Ovary (tissue), 7 donors: ENCODE measurements at regions not wholly inside any gene's neighbourhood (a gene's known extent, or its start where the extent isn't known, plus 50 kb on each side); places are given as distances from the start of the nearest gene placed in this dataset.
"Not testable (repeated sequence)": the region's sequence is repeated elsewhere in the genome, so short reads cannot be mapped to it uniquely, and the experiment has no call there.

Experiments used
- DNase-seq, 5 donors: peaks; one replicate each; pipeline ENCODE4 v3.0.0-alpha.2; 2019 to 2020
- H3K27ac ChIP-seq, 2 donors: fragments of 200-600 bp; one replicate each; pipeline versions ENCODE4 v1.5.1 to v1.8.0; 2019 to 2022
- H3K27me3 ChIP-seq: fragments of 200-600 bp; one replicate; pipeline ENCODE4 v1.8.0; 2022
- H3K36me3 ChIP-seq: fragments of 200-600 bp; sonication (generic); one replicate; pipeline ENCODE4 v1.5.1; 2019
- H3K4me1 ChIP-seq: one replicate; pipeline ENCODE4 v1.8.1; 2013; ENCODE audit warnings: mild to moderate bottlenecking, moderate library complexity; ENCODE audit not compliant: insufficient read depth
- H3K4me3 ChIP-seq: fragments of 200-600 bp; sonication (generic); one replicate; pipeline ENCODE4 v1.5.1; 2017
- H3K9me3 ChIP-seq, 2 donors: fragments of 200-600 bp in 1 of 2; sonication (generic) in 1 of 2; one replicate each; pipeline versions ENCODE4 v1.5.1 to v1.8.1; 2013 to 2019; ENCODE audit warnings: mild to moderate bottlenecking in 1 of 2, moderate library complexity in 1 of 2
- EP300 ChIP-seq: sonication (generic); formaldehyde crosslinking; IDR thresholded peaks from one replicate; pipeline ENCODE4 v1.6.1; 2017; ENCODE audit warnings: antibody characterized with exemption
- POLR2A ChIP-seq: fragments of 450-650 bp; IDR thresholded peaks from one replicate; pipeline ENCODE4 v1.6.1; 2017; ENCODE audit warnings: antibody characterized with exemption, mild to moderate bottlenecking, moderate library complexity
- WGBS, 3 donors: extraction: QIAGEN DNeasy Blood & Tissue Kit in 1 of 3; methylation state at CpG; one replicate each; pipeline versions ENCODE4 v1.1.5 to v1.1.7; 2013 to 2017; 5-methylcytosine and 5-hydroxymethylcytosine counted together
- intact Hi-C, 4 donors: fragments of 100-400 bp; cut with DNase I; formaldehyde crosslinking; loops; one replicate each; pipeline versions ENCODE4 v1.11.0 to v1.15.1; 2022 to 2023
- TF ChIP-seq, protein P1 (sequence below), 3 donors: fragments of 450-650 bp in 2 of 3; fragments of 200-600 bp in 1 of 3; IDR thresholded peaks; one replicate each; pipeline versions ENCODE4 v1.5.1 to v1.8.0; 2016 to 2022; ENCODE audit warnings: antibody characterized with exemption in 3 of 3, mild to moderate bottlenecking in 1 of 3
- donor health status: DM: no; HTN: no; CAD: no; lungs with moderate emphysema.
- donor health status: DM: no; HTN: no; CAD: no.
- donor health status: Bipolar disorder and iron deficiency.
- donor health status: DM: no; HTN: no; CAD: no.
- donor health status: DM: yes; HTN: yes; CAD: no.

DNA sequence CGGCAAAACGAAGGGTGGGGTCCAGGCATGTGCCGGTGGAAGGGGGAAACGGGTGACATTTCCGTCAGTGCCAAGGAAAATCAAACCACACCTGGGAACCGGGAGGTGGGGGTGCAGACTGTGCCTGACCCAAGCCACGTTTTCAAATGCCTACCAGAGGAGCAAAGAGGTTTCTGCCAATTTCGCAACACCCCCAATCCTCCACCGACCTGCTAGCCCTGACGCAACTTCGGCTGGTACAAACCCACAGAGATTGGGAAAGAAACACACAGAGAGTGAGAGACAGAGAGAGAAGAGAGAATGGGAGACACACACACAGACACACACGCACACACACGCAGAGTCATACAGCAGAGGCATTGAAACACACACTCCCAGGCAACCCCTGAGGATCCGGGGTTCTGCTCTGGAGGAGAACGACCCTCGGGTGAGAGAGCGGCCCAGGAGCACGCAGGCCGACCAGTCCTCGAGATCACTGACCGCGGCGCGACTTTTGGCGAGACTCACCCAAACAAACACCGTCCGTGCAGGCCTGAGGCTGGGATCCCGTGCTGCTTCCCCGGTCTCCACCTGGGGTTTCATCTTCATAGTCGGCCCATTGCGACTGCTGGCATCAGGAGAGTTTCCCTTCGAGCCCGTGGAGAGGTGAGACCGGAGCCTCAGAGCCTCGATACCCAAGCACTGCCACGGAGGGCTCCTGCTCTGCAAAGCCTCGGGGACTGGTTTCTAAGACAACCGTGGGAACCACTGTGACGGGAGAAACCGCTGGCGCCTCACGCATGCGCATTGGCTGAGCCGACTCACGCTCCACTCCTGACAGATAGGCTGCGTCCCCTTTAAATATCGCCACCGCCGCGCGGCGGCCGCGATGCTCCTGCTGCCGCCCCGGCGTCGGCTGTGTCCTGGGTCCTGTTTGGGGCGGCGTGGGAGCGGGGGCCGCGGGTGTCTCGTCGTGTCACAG is 697.9 kb upstream of the TPTE start:
- H3K9me3 ChIP-seq, intact Hi-C loops, H3K36me3 ChIP-seq, H3K4me3 ChIP-seq, H3K27me3 ChIP-seq, H3K4me1 ChIP-seq, H3K27ac ChIP-seq: not testable (repeated sequence)
- WGBS, 3 donors = 80 to 89% (median 87%) methylated on average over 42 to 51 of the region's 65 CpGs
- peak; percentile 21 to 61 (median 49) for DNase-seq

DNA sequence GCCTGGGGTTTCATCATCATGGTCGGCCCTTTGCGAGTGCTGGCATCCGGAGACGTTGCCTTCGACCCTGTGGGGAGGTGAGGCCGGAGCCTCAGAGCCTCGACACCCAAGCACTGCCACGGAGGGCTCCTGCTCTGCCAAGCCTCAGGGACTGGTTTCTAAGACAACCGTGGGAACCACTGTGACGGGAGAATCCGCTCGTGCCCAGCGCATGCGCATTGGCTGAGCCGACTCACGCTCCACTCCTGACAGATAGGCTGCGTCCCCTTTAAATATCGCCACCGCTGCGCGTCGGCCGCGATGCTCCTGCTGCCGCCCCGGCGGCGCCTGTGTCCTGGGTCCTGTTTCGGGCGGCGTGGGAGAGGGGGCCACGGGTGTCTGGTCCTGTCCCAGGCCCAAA is 690.6 kb upstream of the TPTE start:
- H3K27me3 ChIP-seq, H3K27ac ChIP-seq, H3K4me3 ChIP-seq, DNase-seq, H3K4me1 ChIP-seq, H3K36me3 ChIP-seq, intact Hi-C loops, H3K9me3 ChIP-seq: not testable (repeated sequence)
- 85% methylated on average over 16 of the region's 32 CpGs; no CpG with 5 or more reads in 2 of the 3 donors for WGBS, 3 donors

DNA sequence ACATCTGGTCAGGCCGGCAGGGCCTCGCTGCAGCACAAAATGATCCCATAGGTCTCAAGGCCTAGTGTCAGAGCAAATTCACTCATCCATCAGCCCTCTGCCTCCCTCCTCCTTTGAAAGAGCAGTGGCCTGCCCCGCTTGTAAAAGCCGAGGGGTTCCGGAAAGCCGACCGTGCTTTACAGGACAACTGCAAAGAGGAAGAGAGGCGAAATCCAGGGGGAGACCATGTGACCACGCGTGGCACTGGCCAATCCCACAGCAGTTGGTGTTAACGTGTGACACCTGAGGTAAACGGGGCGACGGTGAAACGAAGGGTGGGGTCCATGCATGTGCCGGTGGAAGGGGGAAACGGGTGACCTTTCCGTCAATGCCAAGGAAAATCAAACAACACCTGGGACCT is 688.6 kb upstream of the TPTE start:
- H3K9me3 ChIP-seq, H3K4me3 ChIP-seq, H3K4me1 ChIP-seq, H3K27me3 ChIP-seq, H3K27ac ChIP-seq, H3K36me3 ChIP-seq, intact Hi-C loops: not testable (repeated sequence)
- WGBS, 3 donors = 71 to 83% (median 75%) methylated on average over 16 to 18 of the region's 18 CpGs
- peak in 1 of 5 donors; percentile 39 for DNase-seq

DNA sequence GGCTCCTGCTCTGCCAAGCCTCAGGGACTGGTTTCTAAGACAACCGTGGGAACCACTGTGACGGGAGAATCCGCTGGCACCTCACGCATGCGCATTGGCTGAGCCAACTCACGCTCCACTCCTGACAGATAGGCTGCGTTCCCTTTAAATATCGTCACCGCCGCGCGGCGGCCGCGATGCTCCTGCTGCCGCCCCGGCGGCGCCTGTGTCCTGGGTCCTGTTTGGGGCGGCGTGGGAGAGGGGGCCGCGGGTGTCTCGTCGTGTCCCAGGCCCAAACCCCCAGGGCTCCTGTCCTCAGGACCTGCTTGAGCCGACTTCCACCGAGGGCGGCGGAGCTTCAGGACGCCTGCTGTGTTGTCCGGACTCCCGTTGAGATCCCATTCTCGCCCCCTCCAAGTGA is 684.8 kb upstream of the TPTE start:
- H3K4me1 ChIP-seq, H3K27me3 ChIP-seq, intact Hi-C loops, H3K4me3 ChIP-seq, H3K36me3 ChIP-seq, H3K27ac ChIP-seq, DNase-seq, H3K9me3 ChIP-seq: not testable (repeated sequence)
- 80 to 82% (median 80%) methylated on average over 11 to 33 of the region's 33 CpGs for WGBS, 3 donors

DNA sequence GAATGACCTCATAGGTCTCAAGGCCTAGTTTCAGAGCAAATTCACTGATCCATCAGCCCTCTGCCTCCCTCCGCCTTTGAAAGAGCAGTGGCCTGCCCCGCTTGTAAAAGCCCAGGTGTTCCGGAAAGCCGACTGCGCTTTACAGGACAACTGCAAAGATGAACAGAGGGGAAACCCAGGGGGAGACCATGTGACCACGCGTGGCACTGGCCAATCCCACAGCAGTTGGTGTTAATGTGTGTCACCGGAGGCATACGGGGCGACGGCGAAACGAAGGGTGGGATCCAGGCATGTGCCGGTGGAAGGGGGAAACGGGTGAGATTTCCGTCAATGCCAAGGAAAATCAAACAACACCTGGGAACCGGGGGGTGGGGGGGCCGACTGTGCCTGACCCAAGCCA is 684.4 kb upstream of the TPTE start:
- WGBS, 3 donors = 79 to 87% (median 83%) methylated on average over 16 to 18 of the region's 18 CpGs
- H3K27ac ChIP-seq, H3K9me3 ChIP-seq, intact Hi-C loops, H3K36me3 ChIP-seq, H3K4me1 ChIP-seq, H3K4me3 ChIP-seq, H3K27me3 ChIP-seq, DNase-seq: not testable (repeated sequence)

DNA sequence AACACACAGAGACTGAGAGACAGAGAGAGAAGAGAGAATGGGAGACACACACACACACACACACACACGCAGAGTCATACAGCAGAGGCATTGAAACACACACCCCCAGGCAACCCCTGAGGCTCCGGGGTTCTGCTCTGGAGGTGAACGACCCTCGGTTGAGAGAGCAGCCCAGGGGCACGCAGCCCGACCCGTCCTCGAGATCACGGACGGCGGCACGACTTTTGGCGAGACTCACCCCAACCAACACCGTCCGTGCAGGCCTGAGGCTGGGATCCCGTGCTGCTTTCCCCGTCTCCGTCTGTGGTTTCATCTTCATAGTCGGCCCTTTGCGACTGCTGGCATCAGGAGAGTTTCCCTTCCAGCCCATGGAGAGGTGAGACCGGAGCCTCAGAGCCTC is 683.9 kb upstream of the TPTE start:
- H3K4me1 ChIP-seq, H3K27me3 ChIP-seq, intact Hi-C loops, H3K27ac ChIP-seq, H3K36me3 ChIP-seq, H3K9me3 ChIP-seq, H3K4me3 ChIP-seq, DNase-seq: not testable (repeated sequence)
- 75 to 83% (median 80%) methylated on average over 20 to 21 of the region's 21 CpGs for WGBS, 3 donors

DNA sequence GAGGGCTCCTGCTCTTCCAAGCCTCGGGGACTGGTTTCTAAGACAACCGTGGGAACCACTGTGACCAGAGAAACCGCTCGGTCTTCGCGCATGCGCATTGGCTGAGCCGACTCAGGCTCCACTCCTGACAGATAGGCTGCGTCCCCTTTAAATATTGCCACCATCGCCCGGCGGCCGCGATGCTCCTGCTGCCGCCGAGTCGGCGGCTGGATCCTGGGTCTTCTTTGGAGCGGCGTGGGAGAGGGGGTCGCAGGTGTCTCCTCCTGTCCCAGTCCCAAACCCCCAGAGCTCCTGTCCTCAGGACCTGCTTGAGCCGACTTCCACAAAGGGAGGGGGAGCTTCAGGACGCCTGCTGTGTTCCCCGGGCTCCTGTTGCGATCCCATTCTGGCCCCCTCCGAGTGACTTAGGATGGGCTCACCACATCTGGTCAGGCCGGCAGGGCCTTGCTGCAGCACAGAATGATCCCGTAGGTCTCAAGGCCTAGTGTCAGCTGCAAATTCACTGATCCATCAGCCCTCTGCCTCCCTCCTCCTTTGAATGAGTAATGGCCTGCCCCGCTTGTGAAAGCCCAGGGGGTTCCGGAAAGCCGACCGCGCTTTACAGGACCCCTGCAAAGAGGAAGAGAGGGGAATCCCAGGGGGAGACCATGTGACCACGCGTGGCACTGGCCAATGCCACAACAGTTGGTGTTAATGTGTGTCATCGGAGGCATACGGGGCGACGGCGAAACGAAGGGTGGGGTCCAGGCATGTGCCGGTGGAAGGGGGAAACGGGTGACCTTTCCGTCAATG is 683.2 kb upstream of the TPTE start:
- TF ChIP-seq EP300 (no peak), POLR2A (no peak)
- TF ChIP-seq, protein P1, sequence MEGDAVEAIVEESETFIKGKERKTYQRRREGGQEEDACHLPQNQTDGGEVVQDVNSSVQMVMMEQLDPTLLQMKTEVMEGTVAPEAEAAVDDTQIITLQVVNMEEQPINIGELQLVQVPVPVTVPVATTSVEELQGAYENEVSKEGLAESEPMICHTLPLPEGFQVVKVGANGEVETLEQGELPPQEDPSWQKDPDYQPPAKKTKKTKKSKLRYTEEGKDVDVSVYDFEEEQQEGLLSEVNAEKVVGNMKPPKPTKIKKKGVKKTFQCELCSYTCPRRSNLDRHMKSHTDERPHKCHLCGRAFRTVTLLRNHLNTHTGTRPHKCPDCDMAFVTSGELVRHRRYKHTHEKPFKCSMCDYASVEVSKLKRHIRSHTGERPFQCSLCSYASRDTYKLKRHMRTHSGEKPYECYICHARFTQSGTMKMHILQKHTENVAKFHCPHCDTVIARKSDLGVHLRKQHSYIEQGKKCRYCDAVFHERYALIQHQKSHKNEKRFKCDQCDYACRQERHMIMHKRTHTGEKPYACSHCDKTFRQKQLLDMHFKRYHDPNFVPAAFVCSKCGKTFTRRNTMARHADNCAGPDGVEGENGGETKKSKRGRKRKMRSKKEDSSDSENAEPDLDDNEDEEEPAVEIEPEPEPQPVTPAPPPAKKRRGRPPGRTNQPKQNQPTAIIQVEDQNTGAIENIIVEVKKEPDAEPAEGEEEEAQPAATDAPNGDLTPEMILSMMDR (IDR thresholded peaks at IDR 0.05) = no peak
- Histone ChIP-seq H3K4me1 (no peaks in the 10 kb centered on the region), H3K4me3 (no peak overlapping the region), H3K36me3 (no peaks in the 10 kb centered on the region), H3K9me3 (no peaks in the 10 kb centered on the region), H3K27me3 (no peaks in the 10 kb centered on the region), H3K27ac (no peak overlapping the region)
- intact Hi-C loops = no loop called here
- DNase-seq = no peak
- 78 to 85% (median 82%) methylated on average over 44 of the region's 44 CpGs for WGBS, 3 donors
